Gastroesophageal sphincter (tissue), 3 donors: ENCODE measurements at regions not wholly inside any gene's neighbourhood (a gene's known extent, or its start where the extent isn't known, plus 50 kb on each side); places are given as distances from the start of the nearest gene placed in this dataset.

ENCODE experiments used
- EP300 ChIP-seq: sonication (generic); formaldehyde crosslinking; IDR thresholded peaks from one replicate; pipeline ENCODE4 v1.6.1; 2017; ENCODE audit warnings: antibody characterized with exemption, mild to moderate bottlenecking
- POLR2A ChIP-seq, 2 donors: fragments of 450-650 bp; IDR thresholded peaks; one replicate each; pipeline ENCODE4 v1.6.1; 2017; ENCODE audit warnings: antibody characterized with exemption in 2 of 2, mild to moderate bottlenecking in 2 of 2, moderate library complexity in 1 of 2
- POLR2AphosphoS5 ChIP-seq: sonication (generic); formaldehyde crosslinking; IDR thresholded peaks from one replicate; pipeline ENCODE4 v1.6.1; 2017; ENCODE audit warnings: antibody characterized with exemption
- TF ChIP-seq, protein P1 (sequence below), 4 experiments: fragments of 200-600 bp in 2 of 4; fragments of 450-650 bp in 2 of 4; sonication (generic) in 1 of 4; IDR thresholded peaks; one replicate each; pipeline ENCODE4 v1.5.1; 2017 to 2019; ENCODE audit warnings: antibody characterized with exemption in 4 of 4, mild to moderate bottlenecking in 2 of 4, moderate library complexity in 2 of 4

DNA sequence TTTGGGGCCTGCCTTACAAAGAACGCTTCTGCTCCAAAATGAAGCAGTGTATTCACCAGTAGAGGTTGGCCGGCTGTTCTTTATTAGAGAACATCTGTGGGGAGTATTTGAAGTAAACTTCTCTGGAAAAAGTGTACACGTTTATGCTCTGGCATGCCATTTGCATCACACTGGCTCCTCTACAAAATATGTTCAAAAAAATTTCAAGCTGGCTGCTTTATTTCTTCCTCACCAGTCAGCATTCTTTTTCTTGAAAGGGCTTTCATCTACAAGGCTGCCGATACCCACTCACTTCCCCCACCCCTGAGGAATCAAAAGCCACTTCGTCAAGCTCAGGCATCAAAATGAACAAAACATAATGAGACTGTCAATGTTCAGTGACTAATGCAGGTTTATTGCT is 294.1 kb downstream of the TFAP2B start:
- TF ChIP-seq, protein P1, sequence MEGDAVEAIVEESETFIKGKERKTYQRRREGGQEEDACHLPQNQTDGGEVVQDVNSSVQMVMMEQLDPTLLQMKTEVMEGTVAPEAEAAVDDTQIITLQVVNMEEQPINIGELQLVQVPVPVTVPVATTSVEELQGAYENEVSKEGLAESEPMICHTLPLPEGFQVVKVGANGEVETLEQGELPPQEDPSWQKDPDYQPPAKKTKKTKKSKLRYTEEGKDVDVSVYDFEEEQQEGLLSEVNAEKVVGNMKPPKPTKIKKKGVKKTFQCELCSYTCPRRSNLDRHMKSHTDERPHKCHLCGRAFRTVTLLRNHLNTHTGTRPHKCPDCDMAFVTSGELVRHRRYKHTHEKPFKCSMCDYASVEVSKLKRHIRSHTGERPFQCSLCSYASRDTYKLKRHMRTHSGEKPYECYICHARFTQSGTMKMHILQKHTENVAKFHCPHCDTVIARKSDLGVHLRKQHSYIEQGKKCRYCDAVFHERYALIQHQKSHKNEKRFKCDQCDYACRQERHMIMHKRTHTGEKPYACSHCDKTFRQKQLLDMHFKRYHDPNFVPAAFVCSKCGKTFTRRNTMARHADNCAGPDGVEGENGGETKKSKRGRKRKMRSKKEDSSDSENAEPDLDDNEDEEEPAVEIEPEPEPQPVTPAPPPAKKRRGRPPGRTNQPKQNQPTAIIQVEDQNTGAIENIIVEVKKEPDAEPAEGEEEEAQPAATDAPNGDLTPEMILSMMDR (IDR thresholded peaks at IDR 0.05) = no peak
- no peak for TF ChIP-seq POLR2AphosphoS5
- no peak for TF ChIP-seq POLR2A (IDR thresholded peaks at IDR 0.05)
- no peak for TF ChIP-seq EP300
